ENCODE measurements at regions not wholly inside any gene's neighbourhood (a gene's known extent, or its start where the extent isn't known, plus 50 kb on each side); places are given as distances from the start of the nearest gene placed in this dataset.

DNA sequence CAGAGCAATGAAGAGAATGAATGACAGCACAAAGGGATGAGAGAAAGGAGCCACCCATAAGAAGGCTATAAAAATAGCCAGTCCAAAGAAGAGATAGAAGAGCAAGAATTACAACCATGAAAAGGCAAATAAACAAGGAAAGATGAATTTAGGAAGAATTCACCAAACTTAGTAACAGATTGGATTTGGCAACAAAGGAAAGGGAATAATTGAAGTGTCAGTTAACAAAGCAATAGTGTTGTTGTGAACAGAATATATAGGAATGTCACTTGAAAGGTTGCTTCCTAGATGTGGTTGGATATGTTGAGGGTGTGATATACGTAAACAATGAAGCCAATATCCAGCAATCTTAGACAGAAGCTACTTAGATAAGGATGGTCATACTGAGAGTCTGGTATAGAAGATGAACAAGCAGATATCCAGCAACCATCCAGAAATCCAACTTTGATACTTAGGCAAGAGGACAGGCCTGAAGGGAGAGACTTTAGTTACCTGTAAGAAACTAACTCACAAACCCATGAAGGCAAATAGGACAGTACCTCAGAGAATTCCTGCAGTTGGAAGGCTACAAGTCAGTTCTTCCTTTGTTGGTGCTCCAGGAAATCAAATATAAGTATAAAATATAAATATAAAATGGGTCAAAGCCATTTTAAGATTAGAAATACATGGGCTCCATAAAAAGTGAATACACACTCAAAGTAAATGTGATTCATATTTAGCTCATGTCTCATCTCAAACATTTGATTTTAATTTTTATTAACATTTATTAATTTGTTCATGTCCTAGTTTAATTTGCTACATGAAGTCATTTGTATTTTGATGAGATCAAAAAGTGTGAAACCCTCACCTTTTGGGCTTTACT, 106.5 kb downstream of the HFE start:
- Mint-ChIP-seq H3K4me3 (peak overlapping the region; percentile 38), H3K27ac (peak overlapping the region; percentile 98), H3K9me3 (no peaks in the 10 kb centered on the region), H3K27me3 (peaks cover 4% of the 10 kb centered on the region), H3K36me3 (no peaks in the 10 kb centered on the region), H3K4me1 (ENCODE audit: unreplicated experiment) (peaks cover 19% of the 10 kb centered on the region)
- TF ChIP-seq CTCF (conservative IDR thresholded peaks at IDR 0.05): no peak
- DNase-seq (ENCODE audit: extremely low spot score, unreplicated experiment): no peak

DNA sequence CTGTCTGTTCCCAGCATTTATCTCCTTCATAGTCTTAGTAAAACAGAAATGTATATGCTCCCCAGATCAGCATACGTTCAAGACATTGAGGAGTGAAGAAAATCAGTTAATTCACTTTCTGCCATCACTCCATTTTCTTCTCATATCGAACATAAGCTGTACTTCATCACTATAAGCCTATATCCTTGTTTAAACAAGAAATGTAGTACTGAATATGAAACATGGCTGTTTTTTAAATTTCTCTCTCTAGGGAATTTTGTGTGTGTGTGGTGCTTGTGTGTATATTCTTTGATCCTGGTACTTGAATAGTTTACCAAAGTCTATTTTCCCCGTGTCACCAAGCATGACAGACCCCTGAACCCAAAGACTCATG, 107.1 kb downstream of the HFE start:
- Mint-ChIP-seq H3K27ac (peak overlapping the region; percentile 98), H3K27me3 (no peaks in the 10 kb centered on the region), H3K4me3 (peak overlapping the region; percentile 94), H3K9me3 (no peaks in the 10 kb centered on the region), H3K36me3 (no peaks in the 10 kb centered on the region), H3K4me1 (ENCODE audit: unreplicated experiment) (peaks cover 20% of the 10 kb centered on the region)
- DNase-seq (ENCODE audit: extremely low spot score, unreplicated experiment): no peak
- no peak for TF ChIP-seq CTCF (conservative IDR thresholded peaks at IDR 0.05)

DNA sequence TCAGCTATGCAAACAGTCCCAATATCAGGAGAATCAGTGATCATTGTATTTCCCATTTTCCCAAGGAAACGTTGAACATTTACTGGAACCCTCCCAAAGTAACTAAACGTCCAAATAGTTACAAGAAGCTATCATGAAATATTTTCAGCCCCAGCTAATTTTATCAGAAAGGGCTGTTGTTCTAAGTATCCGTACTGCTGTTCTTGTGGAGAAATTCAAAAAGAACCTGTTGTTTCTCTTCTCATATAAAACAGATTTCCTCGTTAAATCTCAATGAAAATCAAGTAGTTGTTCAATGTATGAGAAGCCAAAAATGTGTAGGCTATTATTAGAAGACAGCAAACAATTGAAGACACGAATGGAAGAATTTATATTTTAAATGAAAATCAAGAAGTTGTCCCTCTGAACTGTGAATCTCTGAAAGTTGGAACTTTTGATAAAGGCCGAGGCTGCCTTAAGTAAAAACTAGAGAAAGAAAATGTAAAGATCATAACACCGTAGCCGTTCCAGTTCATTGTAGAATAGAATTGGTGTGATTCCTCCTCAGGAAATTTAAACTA, 107.7 kb downstream of the HFE start:
- no peak for DNase-seq (ENCODE audit: extremely low spot score, unreplicated experiment)
- H3K36me3 Mint-ChIP-seq: no peaks in the 10 kb centered on the region

DNA sequence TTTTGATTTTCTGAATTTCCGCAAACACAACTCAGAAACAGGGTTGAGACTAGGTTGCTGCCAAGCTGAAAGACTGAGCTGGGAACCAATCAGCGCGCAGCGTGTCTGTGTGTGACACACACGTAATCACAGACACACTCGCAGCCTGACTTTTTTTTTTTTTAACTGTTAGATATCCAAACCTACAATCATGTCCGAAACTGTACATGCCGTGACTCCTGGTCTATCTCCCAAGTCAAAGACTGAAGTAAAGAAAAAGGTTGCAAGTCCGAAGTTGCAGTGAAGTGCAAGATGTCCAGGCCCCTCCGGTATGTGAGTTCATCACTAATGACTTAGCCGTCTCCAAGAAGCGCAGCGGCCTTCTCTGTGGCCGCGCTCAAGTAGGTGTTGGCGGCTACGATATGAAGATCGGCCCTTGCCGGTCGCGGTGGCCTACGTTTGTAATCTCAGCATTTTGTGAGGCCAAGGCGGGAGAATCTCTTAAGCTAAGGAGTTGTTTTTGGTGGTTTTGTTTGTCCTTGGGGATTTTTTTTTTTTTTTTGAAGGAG, 108.2 kb downstream of the HFE start:
- Mint-ChIP-seq H3K4me3 (peak overlapping the region; percentile 94), H3K4me1 (ENCODE audit: unreplicated experiment) (peaks cover 24% of the 10 kb centered on the region), H3K27ac (peak overlapping the region; percentile 98), H3K36me3 (no peaks in the 10 kb centered on the region), H3K9me3 (no peaks in the 10 kb centered on the region), H3K27me3 (no peaks in the 10 kb centered on the region)
- no peak for TF ChIP-seq CTCF (conservative IDR thresholded peaks at IDR 0.05)
- no peak for DNase-seq (ENCODE audit: extremely low spot score, unreplicated experiment)

More for the DNA sequence above, 107.7 kb downstream of the HFE start:
- peak overlapping the region; percentile 98 for H3K27ac Mint-ChIP-seq
- H3K27me3 Mint-ChIP-seq: no peaks in the 10 kb centered on the region
- H3K9me3 Mint-ChIP-seq: no peaks in the 10 kb centered on the region
- TF ChIP-seq CTCF (conservative IDR thresholded peaks at IDR 0.05): no peak
- H3K4me1 Mint-ChIP-seq (ENCODE audit: unreplicated experiment): peaks cover 24% of the 10 kb centered on the region
- peak overlapping the region; percentile 94 for H3K4me3 Mint-ChIP-seq

DNA sequence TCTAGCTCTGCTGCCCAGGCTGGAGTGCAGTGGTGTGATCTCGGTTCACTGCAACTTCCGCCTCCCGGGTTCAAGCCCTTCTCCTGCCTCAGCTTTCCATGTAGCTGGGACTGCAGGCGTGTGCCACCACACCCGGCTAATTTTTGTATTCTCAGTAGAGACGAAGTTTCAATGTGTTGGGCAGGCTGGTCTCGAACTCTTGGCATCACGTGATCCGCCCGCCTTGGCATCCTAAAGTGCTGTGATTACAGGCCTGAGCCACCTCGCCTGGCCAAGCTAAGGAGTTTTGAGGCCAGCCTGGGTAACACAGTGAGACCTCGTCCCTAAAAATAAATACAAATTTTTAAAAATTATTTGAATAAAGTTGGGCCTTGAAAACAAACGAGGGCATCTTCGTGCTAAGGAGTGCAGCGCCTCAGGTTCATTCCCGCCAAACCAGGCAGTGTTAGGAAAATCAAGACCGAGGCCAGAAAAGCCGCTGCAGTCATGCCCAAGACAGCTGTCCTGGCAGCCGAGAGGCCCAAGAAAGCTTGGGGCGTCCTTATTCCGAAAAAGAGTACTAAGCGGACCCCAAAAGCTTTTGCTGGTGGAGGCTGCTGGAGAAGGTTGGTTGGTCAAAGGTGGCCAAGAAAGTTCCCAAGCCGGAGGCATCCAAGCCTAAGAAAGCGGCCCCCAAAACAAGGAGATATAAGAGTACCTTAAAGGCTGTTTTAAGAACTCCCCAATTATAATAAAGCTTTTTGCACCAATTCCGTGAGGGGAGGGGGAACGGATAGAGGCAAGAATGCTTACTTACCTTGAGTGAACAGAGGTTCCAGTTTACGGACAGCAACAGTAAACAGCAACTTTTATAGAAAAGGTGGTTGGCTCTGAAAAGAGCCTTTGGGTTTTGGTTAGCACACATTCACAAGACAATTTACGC, 109.0 kb downstream of the HFE start:
- Mint-ChIP-seq H3K9me3 (no peaks in the 10 kb centered on the region), H3K36me3 (no peaks in the 10 kb centered on the region), H3K27me3 (no peaks in the 10 kb centered on the region), H3K27ac (peak overlapping the region; percentile 98), H3K4me1 (ENCODE audit: unreplicated experiment) (peaks cover 24% of the 10 kb centered on the region), H3K4me3 (peak overlapping the region; percentile 94)
- TF ChIP-seq CTCF (conservative IDR thresholded peaks at IDR 0.05): no peak
- no peak for DNase-seq (ENCODE audit: extremely low spot score, unreplicated experiment)

Measured in type B pancreatic cell (in vitro differentiated cells).